Retinal pigment epithelial cell (primary cell): ENCODE measurements at regions not wholly inside any gene's neighbourhood (a gene's known extent, or its start where the extent isn't known, plus 50 kb on each side); places are given as distances from the start of the nearest gene placed in this dataset.
"Not testable (repeated sequence)": the region's sequence is repeated elsewhere in the genome, so short reads cannot be mapped to it uniquely, and the experiment has no call there.

Experiments
- DNase-seq: peaks from one replicate; pipeline ENCODE4 v3.0.0-alpha.2; 2010; ENCODE audit warnings: low read depth
- H3K4me3 ChIP-seq: 2 replicates; pipeline ENCODE4 v1.5.1; 2011; ENCODE audit warnings: mild to moderate bottlenecking, low read length, control low read depth, moderate library complexity
- TF ChIP-seq, protein P1 (sequence below): conservative IDR thresholded peaks from 2 replicates; pipeline ENCODE4 v1.5.1; 2011; ENCODE audit warnings: low read depth, low read length, control low read depth, inconsistent platforms

DNA sequence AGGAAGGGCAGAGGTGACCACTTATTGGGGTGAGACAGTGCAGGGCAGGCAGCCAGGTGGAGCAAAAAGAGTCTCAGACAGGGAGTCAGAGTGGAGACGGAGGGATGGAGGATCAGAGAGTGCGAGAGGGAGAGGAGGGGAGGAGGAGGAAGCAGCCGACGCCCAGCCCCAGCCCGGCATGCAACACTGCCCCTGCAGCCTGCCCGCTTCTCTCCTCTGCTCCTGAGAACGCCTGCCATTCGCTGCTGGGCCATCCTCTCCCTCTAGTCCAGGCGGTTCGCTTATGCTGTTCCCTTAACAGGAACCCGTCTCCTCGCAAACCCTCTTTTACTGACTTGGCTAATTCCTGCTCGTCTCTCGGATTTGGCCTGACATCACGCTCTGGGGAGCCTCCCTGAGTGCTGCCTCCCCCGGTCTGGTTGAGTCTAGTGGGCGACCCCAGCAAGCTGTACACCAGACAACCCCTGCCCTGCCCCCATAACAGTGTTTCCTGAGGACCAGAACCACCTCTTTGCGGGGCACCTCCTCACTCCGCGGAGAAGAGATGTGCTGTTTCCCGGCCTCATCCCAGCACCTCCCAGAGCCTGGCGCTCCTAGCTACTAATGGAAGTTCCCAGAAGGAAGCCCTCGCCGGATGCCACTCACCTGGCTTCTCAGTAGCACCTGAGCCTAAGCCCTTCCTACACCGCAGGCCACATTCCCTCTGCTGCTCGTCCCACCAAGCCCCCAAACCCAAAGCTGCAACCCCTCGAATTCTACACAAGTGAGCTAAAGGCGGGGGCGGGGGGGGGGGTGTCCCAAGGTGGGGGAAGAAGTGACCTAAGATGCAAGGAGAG lies 61.2 kb upstream of the CCL1 start:
- TF ChIP-seq, protein P1, sequence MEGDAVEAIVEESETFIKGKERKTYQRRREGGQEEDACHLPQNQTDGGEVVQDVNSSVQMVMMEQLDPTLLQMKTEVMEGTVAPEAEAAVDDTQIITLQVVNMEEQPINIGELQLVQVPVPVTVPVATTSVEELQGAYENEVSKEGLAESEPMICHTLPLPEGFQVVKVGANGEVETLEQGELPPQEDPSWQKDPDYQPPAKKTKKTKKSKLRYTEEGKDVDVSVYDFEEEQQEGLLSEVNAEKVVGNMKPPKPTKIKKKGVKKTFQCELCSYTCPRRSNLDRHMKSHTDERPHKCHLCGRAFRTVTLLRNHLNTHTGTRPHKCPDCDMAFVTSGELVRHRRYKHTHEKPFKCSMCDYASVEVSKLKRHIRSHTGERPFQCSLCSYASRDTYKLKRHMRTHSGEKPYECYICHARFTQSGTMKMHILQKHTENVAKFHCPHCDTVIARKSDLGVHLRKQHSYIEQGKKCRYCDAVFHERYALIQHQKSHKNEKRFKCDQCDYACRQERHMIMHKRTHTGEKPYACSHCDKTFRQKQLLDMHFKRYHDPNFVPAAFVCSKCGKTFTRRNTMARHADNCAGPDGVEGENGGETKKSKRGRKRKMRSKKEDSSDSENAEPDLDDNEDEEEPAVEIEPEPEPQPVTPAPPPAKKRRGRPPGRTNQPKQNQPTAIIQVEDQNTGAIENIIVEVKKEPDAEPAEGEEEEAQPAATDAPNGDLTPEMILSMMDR: no peak
- no peak for DNase-seq
- H3K4me3 ChIP-seq: no peak overlapping the region

DNA sequence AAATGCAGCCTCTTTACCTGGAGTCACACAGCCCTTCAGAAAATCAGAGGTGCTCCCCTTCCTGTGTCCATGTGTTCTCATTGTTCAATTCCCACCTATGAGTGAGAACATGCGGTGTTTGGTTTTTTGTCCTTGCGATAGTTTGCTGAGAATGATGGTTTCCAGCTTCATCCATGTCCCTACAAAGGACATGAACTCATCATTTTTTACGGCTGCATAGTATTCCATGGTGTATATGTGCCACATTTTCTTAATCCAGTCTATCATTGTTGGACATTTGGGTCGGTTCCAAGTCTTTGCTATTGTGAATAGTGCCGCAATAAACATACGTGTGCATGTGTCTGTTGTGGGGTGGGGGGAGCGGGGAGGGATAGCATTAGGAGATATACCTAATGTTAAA lies 60.3 kb upstream of the CCL1 start:
- DNase-seq, H3K4me3 ChIP-seq: not testable (repeated sequence)

DNA sequence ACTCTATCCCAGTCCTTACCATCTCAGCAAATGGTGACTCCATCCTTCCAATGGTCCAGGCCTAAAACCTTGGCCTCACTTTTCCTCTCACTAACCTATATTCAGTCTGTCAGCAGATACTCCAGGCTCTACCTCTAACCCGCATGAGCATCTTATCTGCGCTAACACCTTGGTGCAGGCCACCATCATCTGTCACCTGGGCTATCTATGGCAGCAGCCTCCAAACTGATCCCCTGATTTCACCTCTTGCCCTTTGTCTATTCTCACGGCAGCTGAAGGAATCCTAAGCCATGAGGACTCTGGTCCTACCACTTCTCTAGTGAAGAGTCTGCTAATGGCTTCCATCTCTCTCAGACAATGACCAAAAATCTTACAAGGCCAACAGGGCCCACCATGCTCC lies 57.9 kb upstream of the CCL1 start:
- no peak for DNase-seq
- TF ChIP-seq, protein P1: no peak
- no peak overlapping the region for H3K4me3 ChIP-seq

DNA sequence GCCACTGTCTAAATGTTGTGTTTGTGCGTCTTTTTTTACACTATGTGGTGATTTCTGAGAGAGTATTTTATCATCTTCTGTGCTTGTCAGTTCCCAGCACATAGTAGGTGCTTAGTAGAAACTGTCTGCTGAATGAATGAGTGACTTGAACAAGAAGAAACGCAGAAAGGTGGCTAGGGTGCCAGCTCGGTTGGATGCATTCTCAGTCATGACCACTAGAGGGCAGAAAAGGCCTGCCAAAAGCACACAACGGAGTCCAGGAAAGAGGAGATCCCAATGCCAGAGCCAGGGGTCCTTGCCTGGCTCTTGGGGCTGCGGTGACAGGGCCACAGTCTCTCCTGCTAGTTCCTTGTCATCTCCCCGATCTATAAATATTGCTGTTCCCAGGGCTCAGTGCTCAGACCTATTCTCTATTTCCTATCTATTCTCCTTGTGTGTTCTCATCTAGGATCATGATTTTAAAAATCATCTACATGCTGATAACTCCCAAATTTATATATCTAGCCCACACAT lies 57.3 kb upstream of the CCL1 start:
- no peak for DNase-seq
- TF ChIP-seq, protein P1: peak; percentile 93
- H3K4me3 ChIP-seq: no peak overlapping the region

DNA sequence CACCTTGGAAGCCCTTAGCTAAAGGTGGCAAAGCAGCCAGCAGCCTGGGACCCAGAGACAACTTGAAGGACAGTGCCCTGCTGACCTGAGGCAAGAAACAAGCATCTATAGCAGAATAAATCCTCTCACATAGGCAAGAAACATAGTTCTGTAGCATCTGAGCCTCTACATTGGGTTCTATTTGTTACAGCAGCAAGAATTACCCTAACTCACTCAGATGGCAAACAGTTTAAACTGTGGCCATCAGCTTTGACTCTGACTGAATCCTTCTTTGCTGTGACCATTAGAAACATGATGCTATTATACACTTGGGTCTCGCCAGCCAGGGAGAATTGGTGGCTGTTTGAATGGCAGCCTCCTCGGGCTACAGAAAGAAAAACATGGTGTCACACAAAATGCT lies 53.1 kb upstream of the CCL1 start:
- TF ChIP-seq, protein P1: no peak
- no peak for DNase-seq
- H3K4me3 ChIP-seq: no peak overlapping the region

DNA sequence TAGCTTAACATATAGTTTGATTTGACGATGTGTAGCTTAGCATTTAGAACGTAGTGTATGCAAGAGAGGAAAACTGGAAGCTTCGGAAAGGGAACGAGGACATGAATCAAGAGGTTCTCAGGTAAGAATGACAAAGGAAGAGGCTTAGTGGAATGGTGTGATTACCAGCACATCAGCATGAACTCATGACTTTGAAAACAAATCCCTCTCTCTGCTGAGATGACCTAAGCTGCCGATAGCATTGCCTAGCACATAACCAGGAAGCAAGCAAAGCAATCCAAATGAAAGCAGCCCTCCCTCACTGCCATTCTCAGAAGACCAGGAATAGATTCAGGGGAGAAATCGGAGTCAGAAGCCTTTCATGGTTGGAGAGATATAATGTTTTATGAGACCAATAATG lies 51.3 kb upstream of the CCL1 start:
- no peak for DNase-seq
- no peak overlapping the region for H3K4me3 ChIP-seq
- TF ChIP-seq, protein P1: no peak

DNA sequence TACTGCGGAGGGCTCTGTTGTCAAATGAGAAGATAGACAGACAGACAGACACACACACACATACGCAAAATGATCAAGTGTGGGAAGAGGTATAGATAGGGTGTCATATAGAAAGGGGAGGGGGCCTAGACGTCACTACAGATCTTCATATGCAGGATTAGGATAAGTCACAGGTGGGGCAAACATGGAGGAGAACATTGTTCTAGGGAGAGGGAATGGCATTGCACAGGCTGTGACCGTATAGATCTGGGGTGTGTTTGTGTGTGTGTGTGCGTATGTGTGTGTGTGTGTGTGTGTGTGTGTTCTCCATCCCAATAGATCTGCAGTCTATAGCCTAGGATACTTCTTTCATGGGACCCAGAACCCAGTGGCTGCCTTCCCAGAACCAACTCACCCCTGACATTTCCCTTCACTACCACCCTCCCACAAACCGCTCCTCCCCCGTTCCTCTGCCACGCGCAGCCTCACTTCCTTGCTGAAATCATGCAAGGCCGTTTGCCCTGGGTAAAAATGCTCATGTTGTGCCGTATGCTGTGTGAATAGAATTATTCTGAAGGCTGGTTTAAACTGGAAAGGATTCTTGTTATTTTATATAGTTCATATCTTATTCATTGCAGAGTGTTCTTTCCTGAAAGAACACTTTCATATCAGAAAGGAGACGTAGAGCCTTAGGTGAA lies 50.5 kb upstream of the CCL1 start:
- TF ChIP-seq, protein P1: no peak
- no peak for DNase-seq
- no peak overlapping the region for H3K4me3 ChIP-seq
